ENCODE measurements at regions not wholly inside any gene's neighbourhood (a gene's known extent, or its start where the extent isn't known, plus 50 kb on each side); places are given as distances from the start of the nearest gene placed in this dataset.

- Histone ChIP-seq H3K27me3 (no peaks in the 10 kb centered on the region), H3K27ac (no peak overlapping the region), H3K4me1 (no peaks in the 10 kb centered on the region), H3K9me3 (no peaks in the 10 kb centered on the region), H3K4me3 (replicated peaks in 1 of 3) (no peak overlapping the region), H3K36me3 (no peaks in the 10 kb centered on the region)
- intact Hi-C loops (cut with DNase I), result no loop called here
- 68 to 76% methylated on average over 30 of the region's 30 CpGs for WGBS, 2 donors
- TF ChIP-seq POLR2A (IDR thresholded peaks at IDR 0.05) (no peak), CTCF (IDR thresholded peaks at IDR 0.05) (no peak)
- DNase-seq, result no peak
Measured at GRCh38 chr12:34302131-34302885, 280.0 kb downstream of the ALG10 start.

GRCh38 chr12:34303091-34303870, 281.0 kb downstream of the ALG10 start:
- Histone ChIP-seq H3K9me3 (no peaks in the 10 kb centered on the region), H3K27me3 (no peaks in the 10 kb centered on the region), H3K4me1 (no peaks in the 10 kb centered on the region), H3K36me3 (no peaks in the 10 kb centered on the region), H3K27ac (no peak overlapping the region), H3K4me3 (replicated peaks in 1 of 3) (no peak overlapping the region)
- TF ChIP-seq CTCF (IDR thresholded peaks at IDR 0.05) (no peak), POLR2A (IDR thresholded peaks at IDR 0.05) (no peak)
- WGBS, 2 donors, result 76 to 88% methylated on average over 24 of the region's 24 CpGs
- intact Hi-C loops (cut with DNase I), result no loop called here
- DNase-seq, result no peak

GRCh38 chr12:34304001-34304400, 281.7 kb downstream of the ALG10 start:
- no peak for DNase-seq
- no peaks in the 10 kb centered on the region for H3K36me3 ChIP-seq
- H3K9me3 ChIP-seq, result no peaks in the 10 kb centered on the region
- no peak for TF ChIP-seq CTCF (IDR thresholded peaks at IDR 0.05)
- no peak for TF ChIP-seq POLR2A (IDR thresholded peaks at IDR 0.05)
- 71 to 88% methylated on average over 18 of the region's 18 CpGs for WGBS, 2 donors
- H3K27ac ChIP-seq, result no peak overlapping the region
- H3K4me3 ChIP-seq (replicated peaks in 1 of 3), result no peak overlapping the region
- H3K27me3 ChIP-seq, result no peaks in the 10 kb centered on the region
- no peaks in the 10 kb centered on the region for H3K4me1 ChIP-seq
- intact Hi-C loops (cut with DNase I), result no loop called here

- Histone ChIP-seq H3K4me3 (replicated peaks in 1 of 3) (no peak overlapping the region), H3K36me3 (no peaks in the 10 kb centered on the region), H3K27me3 (no peaks in the 10 kb centered on the region), H3K27ac (no peak overlapping the region), H3K9me3 (no peaks in the 10 kb centered on the region), H3K4me1 (no peaks in the 10 kb centered on the region)
- TF ChIP-seq POLR2A (IDR thresholded peaks at IDR 0.05) (no peak), CTCF (IDR thresholded peaks at IDR 0.05) (no peak)
- intact Hi-C loops (cut with DNase I), result no loop called here
- no peak for DNase-seq
- WGBS, 2 donors, result 79 to 88% methylated on average over 13 of the region's 13 CpGs
Measured at GRCh38 chr12:34304546-34304945, 282.2 kb downstream of the ALG10 start.

- WGBS, 2 donors, result 77 to 86% methylated on average over 21 of the region's 21 CpGs
- H3K4me1 ChIP-seq, result no peaks in the 10 kb centered on the region
- H3K27me3 ChIP-seq, result no peaks in the 10 kb centered on the region
- H3K36me3 ChIP-seq, result no peaks in the 10 kb centered on the region
- intact Hi-C loops (cut with DNase I), result no loop called here
- no peak for DNase-seq
- H3K9me3 ChIP-seq, result no peaks in the 10 kb centered on the region
- H3K27ac ChIP-seq, result no peak overlapping the region
- TF ChIP-seq POLR2A (IDR thresholded peaks at IDR 0.05), result no peak
- TF ChIP-seq CTCF (IDR thresholded peaks at IDR 0.05), result no peak
- H3K4me3 ChIP-seq (replicated peaks in 1 of 3), result no peak overlapping the region
Measured at GRCh38 chr12:34305176-34305575, 282.9 kb downstream of the ALG10 start.

Measured in thyroid gland (tissue), 4 donors.